HCT116 (cell line): ENCODE measurements at regions not wholly inside any gene's neighbourhood (a gene's known extent, or its start where the extent isn't known, plus 50 kb on each side); places are given as distances from the start of the nearest gene placed in this dataset.

Experiments
- ATAC-seq: fragments of 200-7000 bp; cut with Tn5 transposase; 2 replicates; pipeline ENCODE4 v1.9.1; 2020; ENCODE audit warnings: mild to moderate bottlenecking, moderate library complexity
- BruUV-seq: library from RNA; stranded (reverse); fragments of 400-500 nt; replicated peaks from 2 replicates; lab custom pipeline; 2021; lab: Mats Ljungman, UMichigan
- CTCF ChIA-PET: fragments of 300-600 bp; sonication (Branson Sonifier 250); formaldehyde crosslinking; loops from one replicate; lab custom pipeline; 2021; ENCODE audit warnings: antibody characterized with exemption; lab: Charles Lee
- POLR2A ChIA-PET: fragments of 300-600, 350-600 bp; sonication (Branson Sonifier 250); formaldehyde crosslinking; loops from one replicate; lab custom pipeline; 2021; ENCODE audit warnings: antibody characterized with exemption; lab: Charles Lee
- RAD21 ChIA-PET, 2 experiments: fragments of 300-600 bp; sonication (Branson Sonifier 250); formaldehyde crosslinking; loops; one replicate each; lab custom pipeline; 2023; ENCODE audit warnings: low total read pairs in 2 of 2; ENCODE audit not compliant: uncharacterized antibody in 2 of 2, unreplicated experiment in 2 of 2, low non-redundant PET in 1 of 2; lab: Charles Lee
- DNase-seq: peaks from one replicate; pipeline ENCODE4 v3.0.0-alpha.2; 2010; ENCODE audit warnings: low read depth, low spot score
- H2AFZ ChIP-seq: fragments of 200-600 bp; shearing (Covaris generic), sonication (generic); 2 replicates; pipeline ENCODE4 v1.6.1; 2017; ENCODE audit warnings: low read depth, mixed run types, mixed read lengths, antibody characterized with exemption, low read length; ENCODE audit not compliant: poor library complexity, severe bottlenecking
- H3K27ac ChIP-seq: 2 replicates; pipeline ENCODE4 v1.5.1; 2012; ENCODE audit warnings: low read depth, low read length
- H3K27me3 ChIP-seq: fragments of 200-600 bp; sonication (generic); 2 replicates; pipeline ENCODE4 v1.6.1; 2016; ENCODE audit warnings: mixed run types, low read length, mixed read lengths; ENCODE audit not compliant: insufficient read depth
- H3K36me3 ChIP-seq, 2 experiments: fragments of 200-500 bp in 1 of 2; fragments of 200-600 bp in 1 of 2; sonication (Bioruptor generic) in 1 of 2; sonication (generic) in 1 of 2; 2 replicates each; pipeline versions ENCODE4 v1.5.1 to v1.6.1; 2014 to 2016; ENCODE audit warnings: low read length in 2 of 2, inconsistent platforms in 1 of 2, mixed read lengths in 1 of 2, mixed run types in 1 of 2; ENCODE audit not compliant: insufficient read depth in 2 of 2, control insufficient read depth in 1 of 2
- H3K4me1 ChIP-seq, 2 experiments: fragments of 200-600 bp in 1 of 2; sonication (generic) in 1 of 2; 2 replicates each; pipeline versions ENCODE4 v1.5.1 to v1.6.1; 2012 to 2017; ENCODE audit warnings: low read length in 2 of 2, inconsistent platforms in 1 of 2, mild to moderate bottlenecking in 1 of 2, mixed read lengths in 1 of 2, mixed run types in 1 of 2, moderate library complexity in 1 of 2; ENCODE audit not compliant: insufficient read depth in 2 of 2, control insufficient read depth in 1 of 2
- H3K4me2 ChIP-seq: fragments of 200-600 bp; sonication (generic); 2 replicates; pipeline ENCODE4 v1.6.1; 2017; ENCODE audit warnings: mixed run types, low read length, mixed read lengths
- H3K4me3 ChIP-seq, 2 experiments: fragments of 200-600 bp in 1 of 2; sonication (generic) in 1 of 2; replicated peaks in 1 of 2; 2 replicates each; pipeline ENCODE4 v1.5.1; 2011 to 2016; ENCODE audit warnings: low read length in 2 of 2, control low read depth in 1 of 2, low read depth in 1 of 2, mild to moderate bottlenecking in 1 of 2, mixed read lengths in 1 of 2, mixed run types in 1 of 2
- H3K79me2 ChIP-seq: fragments of 200-600 bp; sonication (generic); 2 replicates; pipeline ENCODE4 v1.6.1; 2017; ENCODE audit warnings: mild to moderate bottlenecking, mixed run types, low read length, moderate library complexity, mixed read lengths; ENCODE audit not compliant: insufficient read depth
- H3K9ac ChIP-seq: fragments of 200-600 bp; sonication (generic); 2 replicates; pipeline ENCODE4 v1.6.1; 2016; ENCODE audit warnings: low read length, mixed read lengths
- H3K9me2 ChIP-seq: fragments of 200-600 bp; sonication (generic), shearing (Covaris generic); 2 replicates; pipeline ENCODE4 v1.6.1; 2017; ENCODE audit warnings: mixed run types, mild to moderate bottlenecking, moderate library complexity; ENCODE audit not compliant: insufficient read depth
- H3K9me3 ChIP-seq, 2 experiments: fragments of 200-500 bp in 1 of 2; fragments of 200-600 bp in 1 of 2; sonication (Bioruptor generic) in 1 of 2; sonication (generic) in 1 of 2; 2 replicates each; pipeline ENCODE4 v1.6.1; 2014 to 2017; ENCODE audit warnings: low read length in 2 of 2, mixed read lengths in 2 of 2, inconsistent platforms in 1 of 2, low read depth in 1 of 2, mild to moderate bottlenecking in 1 of 2, mixed run types in 1 of 2, moderate library complexity in 1 of 2; ENCODE audit not compliant: control insufficient read depth in 1 of 2, insufficient read depth in 1 of 2
- H4K20me1 ChIP-seq: fragments of 200-600 bp; sonication (generic), shearing (Covaris generic); 2 replicates; pipeline ENCODE4 v1.6.1; 2017; ENCODE audit warnings: mixed run types, mild to moderate bottlenecking, moderate library complexity; ENCODE audit not compliant: insufficient read depth
- ATF3 ChIP-seq: IDR thresholded peaks from 2 replicates; pipeline ENCODE4 v1.6.1; 2012
- CEBPB ChIP-seq: IDR thresholded peaks from 2 replicates; pipeline ENCODE4 v1.6.1; 2012; ENCODE audit warnings: low read depth
- CTCF ChIP-seq, 3 experiments: fragments of 200-600 bp in 1 of 3; sonication (generic) in 1 of 3; IDR thresholded peaks in 2 of 3; conservative IDR thresholded peaks in 1 of 3; 2 replicates each; pipeline ENCODE4 v1.5.1; 2012 to 2017; ENCODE audit warnings: low read depth in 2 of 3, low read length in 2 of 3, antibody characterized with exemption in 1 of 3, borderline replicate concordance in 1 of 3, control low read depth in 1 of 3, mild to moderate bottlenecking in 1 of 3, mixed read lengths in 1 of 3, mixed run types in 1 of 3, moderate library complexity in 1 of 3; ENCODE audit not compliant: insufficient read depth in 1 of 3
- EGR1 ChIP-seq: IDR thresholded peaks from 2 replicates; pipeline ENCODE4 v1.6.1; 2012; ENCODE audit warnings: low read depth
- EZH2phosphoT487 ChIP-seq: fragments of 200-600 bp; IDR thresholded peaks from 2 replicates; pipeline ENCODE4 v1.6.1; 2018; ENCODE audit warnings: antibody characterized with exemption, borderline replicate concordance
- MAX ChIP-seq: IDR thresholded peaks from 2 replicates; pipeline ENCODE4 v1.6.1; 2012
- POLR2A ChIP-seq: IDR thresholded peaks from 2 replicates; pipeline ENCODE4 v1.7.0; 2011; ENCODE audit warnings: borderline replicate concordance; ENCODE audit not compliant: insufficient read depth, insufficient read length; ENCODE audit errors: extremely low read depth
- POLR2AphosphoS5 ChIP-seq: IDR thresholded peaks from 2 replicates; pipeline ENCODE4 v1.6.1; 2011; ENCODE audit warnings: mild to moderate bottlenecking, low read depth, low read length, moderate library complexity
- RAD21 ChIP-seq: IDR thresholded peaks from 2 replicates; pipeline ENCODE4 v1.6.1; 2012; ENCODE audit warnings: low read depth, mild to moderate bottlenecking
- SP1 ChIP-seq: IDR thresholded peaks from 2 replicates; pipeline ENCODE4 v1.6.1; 2012; ENCODE audit warnings: low read depth
- TCF7L2 ChIP-seq: IDR thresholded peaks from 2 replicates; pipeline ENCODE4 v1.7.0; 2011; ENCODE audit warnings: borderline replicate concordance, inconsistent platforms; ENCODE audit not compliant: insufficient read depth, insufficient read length; ENCODE audit errors: extremely low read depth
- ZBTB33 ChIP-seq: IDR thresholded peaks from 2 replicates; pipeline ENCODE4 v1.6.1; 2011; ENCODE audit warnings: mild to moderate bottlenecking, low read length, moderate library complexity; ENCODE audit not compliant: insufficient replicate concordance; ENCODE audit errors: extremely low read depth
- ZFX ChIP-seq: fragments of 450-650 bp; IDR thresholded peaks from 2 replicates; pipeline ENCODE4 v1.6.1; 2017
- ZNF274 ChIP-seq: fragments of 200-500 bp; sonication (Bioruptor generic); IDR thresholded peaks from 2 replicates; pipeline ENCODE4 v1.6.1; 2014; ENCODE audit warnings: mild to moderate bottlenecking, low read depth, low read length, inconsistent platforms
- intact Hi-C: fragments of 100-400 bp; cut with micrococcal nuclease; formaldehyde crosslinking; loops from 2 replicates; pipeline ENCODE4 v1.10.0; 2022

- DNase-seq (no peak), ATAC-seq (no peak)
- Histone ChIP-seq H2AFZ (no peak overlapping the region), H3K4me3 (no peak overlapping the region), H3K27ac (no peak overlapping the region), H3K36me3 (no peaks in the 10 kb centered on the region), H3K4me2 (no peak overlapping the region), H3K4me1 (no peaks in the 10 kb centered on the region), H3K9me2 (no peaks in the 10 kb centered on the region; the same call in 1 of the 2 replicates), H3K9ac (no peak overlapping the region), H3K9me3 (no peaks in the 10 kb centered on the region), H4K20me1 (no peaks in the 10 kb centered on the region), H3K79me2 (no peaks in the 10 kb centered on the region), H3K27me3 (no peaks in the 10 kb centered on the region)
- no TSS peak for BruUV-seq
- POLR2A ChIA-PET, result no interaction called here
- no peak for TF ChIP-seq RAD21
- no peak for TF ChIP-seq SP1
- TF ChIP-seq CEBPB, result no peak
- intact Hi-C loops, result no loop called here
- CTCF ChIA-PET, result no interaction called here
- RAD21 ChIA-PET, result no interaction called here
Measured at GRCh38 chr3:148221303-148221702, 476.4 kb upstream of the AGTR1 start.

GRCh38 chr3:148223266-148223665 is 474.4 kb upstream of the AGTR1 start:
- no peaks in the 10 kb centered on the region for H3K4me1 ChIP-seq
- no peak overlapping the region for H2AFZ ChIP-seq
- H3K79me2 ChIP-seq, result no peaks in the 10 kb centered on the region
- no peak overlapping the region for H3K27ac ChIP-seq
- TF ChIP-seq TCF7L2 (no peak), CTCF (IDR thresholded peaks at IDR 0.05 in 2 of 3, conservative IDR thresholded peaks at IDR 0.05 in 1 of 3; ENCODE audit: borderline replicate concordance in 1 of 3, insufficient read depth in 1 of 3, low read depth in 2 of 3, low read length in 2 of 3) (no peak), MAX (no peak), POLR2A (no peak), EGR1 (no peak), POLR2AphosphoS5 (no peak), EZH2phosphoT487 (no peak), ZNF274 (no peak), CEBPB (no peak), ZBTB33 (no peak), SP1 (no peak), ZFX (no peak), ATF3 (no peak)
- no peak overlapping the region for H3K4me2 ChIP-seq
- no peak for DNase-seq
- POLR2A ChIA-PET, result no interaction called here
- RAD21 ChIA-PET, result no interaction called here
- no peaks in the 10 kb centered on the region for H3K36me3 ChIP-seq
- no peaks in the 10 kb centered on the region; the same call in 1 of the 2 replicates for H3K9me2 ChIP-seq
- no peak overlapping the region for H3K4me3 ChIP-seq
- CTCF ChIA-PET, result no interaction called here
- H3K27me3 ChIP-seq, result no peaks in the 10 kb centered on the region
- H4K20me1 ChIP-seq, result no peaks in the 10 kb centered on the region
- no peak overlapping the region for H3K9ac ChIP-seq
- intact Hi-C loops, result no loop called here
- ATAC-seq, result no peak
- no TSS peak for BruUV-seq
- H3K9me3 ChIP-seq, result no peaks in the 10 kb centered on the region
